WTC11 (cell line): ENCODE measurements at regions not wholly inside any gene's neighbourhood (a gene's known extent, or its start where the extent isn't known, plus 50 kb on each side); places are given as distances from the start of the nearest gene placed in this dataset.

ENCODE experiments used
- ATAC-seq: fragments of 200-7000 bp; cut with Tn5 transposase; 2 replicates; pipeline ENCODE4 v1.10.0; 2021; ENCODE audit warnings: mild to moderate bottlenecking, moderate library complexity
- CTCF ChIA-PET: fragments of 300-600 bp; sonication (Branson Sonifier 250); formaldehyde crosslinking; loops from one replicate; lab custom pipeline; 2021; ENCODE audit warnings: antibody characterized with exemption; lab: Charles Lee
- POLR2A ChIA-PET: fragments of 350-600 bp; sonication (Branson Sonifier 250); formaldehyde crosslinking; loops from one replicate; lab custom pipeline; 2021; ENCODE audit warnings: antibody characterized with exemption; lab: Charles Lee
- DNase-seq: peaks from one replicate; pipeline ENCODE4 v3.0.0; 2021; ENCODE audit warnings: low spot score
- H3K27ac Mint-ChIP-seq: 2 replicates; pipeline ENCODE4 v1.8.0; 2021; ENCODE audit warnings: mixed read lengths
- H3K27me3 Mint-ChIP-seq: 2 replicates; pipeline ENCODE4 v1.8.0; 2021; ENCODE audit warnings: low read depth, mild to moderate bottlenecking, moderate library complexity, mixed read lengths
- H3K36me3 Mint-ChIP-seq: 2 replicates; pipeline ENCODE4 v1.8.0; 2021; ENCODE audit warnings: mixed read lengths
- H3K4me1 Mint-ChIP-seq: 2 replicates; pipeline ENCODE4 v1.8.0; 2022; ENCODE audit warnings: mixed read lengths
- H3K4me3 Mint-ChIP-seq: 2 replicates; pipeline ENCODE4 v1.8.0; 2021; ENCODE audit warnings: mild to moderate bottlenecking, moderate library complexity, mixed read lengths
- H3K9me3 Mint-ChIP-seq: 2 replicates; pipeline ENCODE4 v1.8.0; 2021; ENCODE audit warnings: mixed read lengths
- ATF1 ChIP-seq: sonication (generic); formaldehyde crosslinking; IDR thresholded peaks from 2 replicates; pipeline ENCODE4 v1.8.1; 2023; ENCODE audit warnings: mild to moderate bottlenecking, moderate library complexity, missing genetic modification reagents
- CREB1 ChIP-seq: sonication (generic); formaldehyde crosslinking; IDR thresholded peaks from 2 replicates; pipeline ENCODE4 v1.8.0; 2023; ENCODE audit warnings: mild to moderate bottlenecking, missing genetic modification reagents
- CREM ChIP-seq: sonication (generic); formaldehyde crosslinking; IDR thresholded peaks from 2 replicates; pipeline ENCODE4 v1.8.1; 2022; ENCODE audit warnings: mild to moderate bottlenecking, missing genetic modification reagents, moderate library complexity
- FOXJ3 ChIP-seq: sonication (generic); formaldehyde crosslinking; IDR thresholded peaks from 2 replicates; pipeline ENCODE4 v1.9.0; 2021; ENCODE audit warnings: missing genetic modification reagents, mild to moderate bottlenecking, borderline replicate concordance
- FOXK1 ChIP-seq: sonication (generic); formaldehyde crosslinking; IDR thresholded peaks from 2 replicates; pipeline ENCODE4 v1.8.0; 2022; ENCODE audit warnings: mild to moderate bottlenecking, moderate library complexity, missing genetic modification reagents
- FOXP1 ChIP-seq: sonication (generic); formaldehyde crosslinking; IDR thresholded peaks from 2 replicates; pipeline ENCODE4 v1.8.0; 2022; ENCODE audit warnings: missing genetic modification reagents, mild to moderate bottlenecking, moderate library complexity, borderline replicate concordance
- IRF2 ChIP-seq: sonication (generic); formaldehyde crosslinking; IDR thresholded peaks from 2 replicates; pipeline ENCODE4 v1.8.0; 2022; ENCODE audit warnings: low read depth, missing genetic modification reagents, borderline replicate concordance
- JUN ChIP-seq: sonication (generic); formaldehyde crosslinking; IDR thresholded peaks from 2 replicates; pipeline ENCODE4 v1.8.0; 2023; ENCODE audit warnings: mild to moderate bottlenecking, missing genetic modification reagents
- MYBL2 ChIP-seq: sonication (generic); formaldehyde crosslinking; IDR thresholded peaks from 2 replicates; pipeline ENCODE4 v1.8.1; 2023; ENCODE audit warnings: mild to moderate bottlenecking, moderate library complexity, missing genetic modification reagents
- NFATC4 ChIP-seq: fragments of 250-450 bp; sonication (Bioruptor Pico); IDR thresholded peaks from 2 replicates; pipeline ENCODE4 v1.9.0; 2021; ENCODE audit warnings: mild to moderate bottlenecking
- NR3C1 ChIP-seq: sonication (generic); formaldehyde crosslinking; conservative IDR thresholded peaks from 2 replicates; pipeline ENCODE4 v1.8.1; 2023; ENCODE audit warnings: low read depth, mild to moderate bottlenecking, missing genetic modification reagents
- OVOL2 ChIP-seq: fragments of 250-450 bp; sonication (Bioruptor Pico); IDR thresholded peaks from 2 replicates; pipeline ENCODE4 v1.9.0; 2021; ENCODE audit warnings: mild to moderate bottlenecking, borderline replicate concordance
- PRRX2 ChIP-seq: fragments of 250-450 bp; sonication (Bioruptor Pico); IDR thresholded peaks from 2 replicates; pipeline ENCODE4 v1.8.0; 2021; ENCODE audit warnings: mild to moderate bottlenecking
- SMAD3 ChIP-seq: sonication (generic); formaldehyde crosslinking; IDR thresholded peaks from 2 replicates; pipeline ENCODE4 v1.8.0; 2022; ENCODE audit warnings: missing genetic modification reagents, mild to moderate bottlenecking, borderline replicate concordance
- SMAD4 ChIP-seq: sonication (generic); formaldehyde crosslinking; IDR thresholded peaks from 2 replicates; pipeline ENCODE4 v1.8.0; 2022; ENCODE audit warnings: mild to moderate bottlenecking, missing genetic modification reagents
- TP53 ChIP-seq: sonication (generic); formaldehyde crosslinking; IDR thresholded peaks from 2 replicates; pipeline ENCODE4 v1.8.1; 2023; ENCODE audit warnings: mild to moderate bottlenecking, missing genetic modification reagents
- ZNF423 ChIP-seq: fragments of 250-450 bp; sonication (Bioruptor Pico); IDR thresholded peaks from 2 replicates; pipeline ENCODE4 v2.1.2; 2022; ENCODE audit warnings: mild to moderate bottlenecking, moderate library complexity
- ZNF671 ChIP-seq: fragments of 250-450 bp; sonication (Bioruptor Pico); IDR thresholded peaks from 2 replicates; pipeline ENCODE4 v1.8.0; 2021; ENCODE audit warnings: mild to moderate bottlenecking
- TF ChIP-seq, protein P1 (sequence below): sonication (generic); formaldehyde crosslinking; IDR thresholded peaks from 2 replicates; pipeline ENCODE4 v1.8.1; 2023; ENCODE audit warnings: mild to moderate bottlenecking, missing genetic modification reagents
- TF ChIP-seq, protein P2 (sequence below): sonication (generic); formaldehyde crosslinking; IDR thresholded peaks from 2 replicates; pipeline ENCODE4 v1.8.0; 2023; ENCODE audit warnings: mild to moderate bottlenecking, missing genetic modification reagents
- TF ChIP-seq, protein P3 (sequence below): fragments of 200-600 bp; IDR thresholded peaks from 2 replicates; pipeline ENCODE4 v1.8.0; 2022; ENCODE audit warnings: antibody characterized with exemption
- TF ChIP-seq, protein P4 (sequence below): fragments of 250-450 bp; sonication (Bioruptor Pico); IDR thresholded peaks from 2 replicates; pipeline ENCODE4 v1.9.0; 2021; ENCODE audit warnings: moderate library complexity, mild to moderate bottlenecking, inconsistent platforms, borderline replicate concordance
- TF ChIP-seq, protein P5 (sequence below): sonication (generic); formaldehyde crosslinking; IDR thresholded peaks from 2 replicates; pipeline ENCODE4 v1.8.0; 2023; ENCODE audit warnings: missing genetic modification reagents, mild to moderate bottlenecking, borderline replicate concordance

DNA sequence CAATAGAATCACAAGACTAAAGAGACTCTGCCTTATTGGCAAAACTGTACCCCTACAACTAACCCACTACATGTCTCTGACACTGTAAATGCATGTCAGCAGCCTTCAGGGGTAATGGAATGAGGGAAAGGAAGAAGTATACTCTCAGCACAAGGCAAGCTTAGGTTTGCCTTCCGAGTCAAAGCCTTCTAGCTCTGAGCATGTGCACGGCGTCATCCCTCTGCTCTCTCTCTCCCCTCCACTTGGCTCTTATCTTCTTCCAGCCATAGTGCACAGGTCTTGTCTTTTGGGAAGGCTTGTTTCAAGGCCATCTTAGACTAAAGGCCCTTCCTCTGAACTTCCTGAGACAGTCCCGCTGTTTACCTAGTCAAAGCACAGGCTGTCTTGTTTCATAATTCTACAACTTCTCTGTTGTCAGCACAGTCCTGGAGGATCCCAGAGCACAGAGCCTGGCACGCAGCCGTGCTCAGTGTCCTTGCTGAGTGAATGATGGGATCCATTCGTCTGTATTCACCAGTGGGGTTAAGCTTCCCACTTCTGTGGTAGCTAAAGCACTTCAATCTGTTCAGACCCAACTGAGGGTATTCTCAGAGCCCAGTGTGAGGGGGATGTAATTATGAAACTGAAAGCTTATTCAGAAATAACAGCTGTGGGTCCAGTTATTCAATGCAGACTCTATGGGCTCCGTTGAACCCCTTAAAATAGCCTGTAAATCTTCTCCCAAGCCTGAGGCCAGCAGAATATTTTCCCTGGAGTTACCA lies 166.5 kb upstream of the PLD5 start:
- ChIA-PET CTCF (no interaction called here), POLR2A (no interaction called here)
- no peak for ATAC-seq

DNA sequence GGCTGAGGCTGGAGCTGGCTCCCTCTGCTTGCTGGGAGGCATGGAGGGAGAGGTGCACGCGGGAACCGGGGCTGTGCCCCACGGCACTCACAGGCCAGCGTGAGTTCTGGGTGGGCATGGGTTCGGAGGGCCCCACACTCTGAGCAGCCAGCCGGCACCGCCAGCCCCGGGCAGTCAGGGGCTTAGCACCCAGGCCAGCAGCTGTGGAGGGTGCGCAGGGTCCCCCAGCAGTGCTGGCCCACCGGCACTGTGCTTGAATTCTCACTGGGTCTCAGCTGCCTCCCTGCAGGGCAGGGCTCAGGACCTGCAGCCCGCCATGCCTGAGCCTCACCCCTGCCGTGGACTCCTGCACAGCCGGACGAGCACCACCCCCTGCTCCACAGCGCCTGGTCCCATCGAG lies 164.9 kb upstream of the PLD5 start:
- no peaks in the 10 kb centered on the region for H3K27me3 Mint-ChIP-seq
- CTCF ChIA-PET = interaction anchor here (1.4 kb wide), 1 partner anchor 38 kb away, joined by 3 read pairs; no protein-coding TSS in a partner anchor

More for the DNA sequence above, 166.5 kb upstream of the PLD5 start:
- Mint-ChIP-seq H3K36me3 (peaks cover 9% of the 10 kb centered on the region), H3K27me3 (no peaks in the 10 kb centered on the region), H3K9me3 (peaks cover 7% of the 10 kb centered on the region)
- no peak for TF ChIP-seq MYBL2 (CRISPR knock-in tag)
- TF ChIP-seq CREM (CRISPR knock-in tag) = no peak
- TF ChIP-seq SMAD3 (CRISPR knock-in tag) = no peak
- no peak for TF ChIP-seq FOXJ3 (CRISPR knock-in tag)
- no peak for TF ChIP-seq NR3C1 (CRISPR knock-in tag)
- TF ChIP-seq NFATC4 = no peak
- TF ChIP-seq, protein P1, sequence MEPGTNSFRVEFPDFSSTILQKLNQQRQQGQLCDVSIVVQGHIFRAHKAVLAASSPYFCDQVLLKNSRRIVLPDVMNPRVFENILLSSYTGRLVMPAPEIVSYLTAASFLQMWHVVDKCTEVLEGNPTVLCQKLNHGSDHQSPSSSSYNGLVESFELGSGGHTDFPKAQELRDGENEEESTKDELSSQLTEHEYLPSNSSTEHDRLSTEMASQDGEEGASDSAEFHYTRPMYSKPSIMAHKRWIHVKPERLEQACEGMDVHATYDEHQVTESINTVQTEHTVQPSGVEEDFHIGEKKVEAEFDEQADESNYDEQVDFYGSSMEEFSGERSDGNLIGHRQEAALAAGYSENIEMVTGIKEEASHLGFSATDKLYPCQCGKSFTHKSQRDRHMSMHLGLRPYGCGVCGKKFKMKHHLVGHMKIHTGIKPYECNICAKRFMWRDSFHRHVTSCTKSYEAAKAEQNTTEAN (CRISPR knock-in tag) = no peak
- TF ChIP-seq TP53 (CRISPR knock-in tag) = no peak
- TF ChIP-seq FOXK1 (CRISPR knock-in tag) = no peak
- TF ChIP-seq, protein P2, sequence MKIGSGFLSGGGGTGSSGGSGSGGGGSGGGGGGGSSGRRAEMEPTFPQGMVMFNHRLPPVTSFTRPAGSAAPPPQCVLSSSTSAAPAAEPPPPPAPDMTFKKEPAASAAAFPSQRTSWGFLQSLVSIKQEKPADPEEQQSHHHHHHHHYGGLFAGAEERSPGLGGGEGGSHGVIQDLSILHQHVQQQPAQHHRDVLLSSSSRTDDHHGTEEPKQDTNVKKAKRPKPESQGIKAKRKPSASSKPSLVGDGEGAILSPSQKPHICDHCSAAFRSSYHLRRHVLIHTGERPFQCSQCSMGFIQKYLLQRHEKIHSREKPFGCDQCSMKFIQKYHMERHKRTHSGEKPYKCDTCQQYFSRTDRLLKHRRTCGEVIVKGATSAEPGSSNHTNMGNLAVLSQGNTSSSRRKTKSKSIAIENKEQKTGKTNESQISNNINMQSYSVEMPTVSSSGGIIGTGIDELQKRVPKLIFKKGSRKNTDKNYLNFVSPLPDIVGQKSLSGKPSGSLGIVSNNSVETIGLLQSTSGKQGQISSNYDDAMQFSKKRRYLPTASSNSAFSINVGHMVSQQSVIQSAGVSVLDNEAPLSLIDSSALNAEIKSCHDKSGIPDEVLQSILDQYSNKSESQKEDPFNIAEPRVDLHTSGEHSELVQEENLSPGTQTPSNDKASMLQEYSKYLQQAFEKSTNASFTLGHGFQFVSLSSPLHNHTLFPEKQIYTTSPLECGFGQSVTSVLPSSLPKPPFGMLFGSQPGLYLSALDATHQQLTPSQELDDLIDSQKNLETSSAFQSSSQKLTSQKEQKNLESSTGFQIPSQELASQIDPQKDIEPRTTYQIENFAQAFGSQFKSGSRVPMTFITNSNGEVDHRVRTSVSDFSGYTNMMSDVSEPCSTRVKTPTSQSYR (CRISPR knock-in tag) = no peak
- no peak for TF ChIP-seq OVOL2 (CRISPR knock-in tag)
- no peak for TF ChIP-seq ZNF423 (CRISPR knock-in tag)
- no peak for TF ChIP-seq FOXP1 (CRISPR knock-in tag)
- TF ChIP-seq, protein P3, sequence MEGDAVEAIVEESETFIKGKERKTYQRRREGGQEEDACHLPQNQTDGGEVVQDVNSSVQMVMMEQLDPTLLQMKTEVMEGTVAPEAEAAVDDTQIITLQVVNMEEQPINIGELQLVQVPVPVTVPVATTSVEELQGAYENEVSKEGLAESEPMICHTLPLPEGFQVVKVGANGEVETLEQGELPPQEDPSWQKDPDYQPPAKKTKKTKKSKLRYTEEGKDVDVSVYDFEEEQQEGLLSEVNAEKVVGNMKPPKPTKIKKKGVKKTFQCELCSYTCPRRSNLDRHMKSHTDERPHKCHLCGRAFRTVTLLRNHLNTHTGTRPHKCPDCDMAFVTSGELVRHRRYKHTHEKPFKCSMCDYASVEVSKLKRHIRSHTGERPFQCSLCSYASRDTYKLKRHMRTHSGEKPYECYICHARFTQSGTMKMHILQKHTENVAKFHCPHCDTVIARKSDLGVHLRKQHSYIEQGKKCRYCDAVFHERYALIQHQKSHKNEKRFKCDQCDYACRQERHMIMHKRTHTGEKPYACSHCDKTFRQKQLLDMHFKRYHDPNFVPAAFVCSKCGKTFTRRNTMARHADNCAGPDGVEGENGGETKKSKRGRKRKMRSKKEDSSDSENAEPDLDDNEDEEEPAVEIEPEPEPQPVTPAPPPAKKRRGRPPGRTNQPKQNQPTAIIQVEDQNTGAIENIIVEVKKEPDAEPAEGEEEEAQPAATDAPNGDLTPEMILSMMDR = no peak
- TF ChIP-seq, all 79 proteins: peak for 0
- no peak overlapping the region for H3K4me3 Mint-ChIP-seq
- no peak overlapping the region for H3K27ac Mint-ChIP-seq
- H3K4me1 Mint-ChIP-seq = no peaks in the 10 kb centered on the region
- no peak for DNase-seq

More for the DNA sequence above, 164.9 kb upstream of the PLD5 start:
- no peak for TF ChIP-seq JUN (CRISPR knock-in tag)
- no peak for TF ChIP-seq IRF2 (CRISPR knock-in tag)
- no peak for TF ChIP-seq ATF1 (CRISPR knock-in tag)
- no peak for TF ChIP-seq PRRX2 (CRISPR knock-in tag)
- no peak for TF ChIP-seq ZNF671 (CRISPR knock-in tag)
- TF ChIP-seq, protein P4, sequence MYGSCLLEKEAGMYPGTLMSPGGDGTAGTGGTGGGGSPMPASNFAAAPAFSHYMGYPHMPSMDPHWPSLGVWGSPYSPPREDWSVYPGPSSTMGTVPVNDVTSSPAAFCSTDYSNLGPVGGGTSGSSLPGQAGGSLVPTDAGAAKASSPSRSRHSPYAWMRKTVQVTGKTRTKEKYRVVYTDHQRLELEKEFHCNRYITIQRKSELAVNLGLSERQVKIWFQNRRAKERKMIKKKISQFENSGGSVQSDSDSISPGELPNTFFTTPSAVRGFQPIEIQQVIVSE (CRISPR knock-in tag) = no peak
- TF ChIP-seq, protein P5, sequence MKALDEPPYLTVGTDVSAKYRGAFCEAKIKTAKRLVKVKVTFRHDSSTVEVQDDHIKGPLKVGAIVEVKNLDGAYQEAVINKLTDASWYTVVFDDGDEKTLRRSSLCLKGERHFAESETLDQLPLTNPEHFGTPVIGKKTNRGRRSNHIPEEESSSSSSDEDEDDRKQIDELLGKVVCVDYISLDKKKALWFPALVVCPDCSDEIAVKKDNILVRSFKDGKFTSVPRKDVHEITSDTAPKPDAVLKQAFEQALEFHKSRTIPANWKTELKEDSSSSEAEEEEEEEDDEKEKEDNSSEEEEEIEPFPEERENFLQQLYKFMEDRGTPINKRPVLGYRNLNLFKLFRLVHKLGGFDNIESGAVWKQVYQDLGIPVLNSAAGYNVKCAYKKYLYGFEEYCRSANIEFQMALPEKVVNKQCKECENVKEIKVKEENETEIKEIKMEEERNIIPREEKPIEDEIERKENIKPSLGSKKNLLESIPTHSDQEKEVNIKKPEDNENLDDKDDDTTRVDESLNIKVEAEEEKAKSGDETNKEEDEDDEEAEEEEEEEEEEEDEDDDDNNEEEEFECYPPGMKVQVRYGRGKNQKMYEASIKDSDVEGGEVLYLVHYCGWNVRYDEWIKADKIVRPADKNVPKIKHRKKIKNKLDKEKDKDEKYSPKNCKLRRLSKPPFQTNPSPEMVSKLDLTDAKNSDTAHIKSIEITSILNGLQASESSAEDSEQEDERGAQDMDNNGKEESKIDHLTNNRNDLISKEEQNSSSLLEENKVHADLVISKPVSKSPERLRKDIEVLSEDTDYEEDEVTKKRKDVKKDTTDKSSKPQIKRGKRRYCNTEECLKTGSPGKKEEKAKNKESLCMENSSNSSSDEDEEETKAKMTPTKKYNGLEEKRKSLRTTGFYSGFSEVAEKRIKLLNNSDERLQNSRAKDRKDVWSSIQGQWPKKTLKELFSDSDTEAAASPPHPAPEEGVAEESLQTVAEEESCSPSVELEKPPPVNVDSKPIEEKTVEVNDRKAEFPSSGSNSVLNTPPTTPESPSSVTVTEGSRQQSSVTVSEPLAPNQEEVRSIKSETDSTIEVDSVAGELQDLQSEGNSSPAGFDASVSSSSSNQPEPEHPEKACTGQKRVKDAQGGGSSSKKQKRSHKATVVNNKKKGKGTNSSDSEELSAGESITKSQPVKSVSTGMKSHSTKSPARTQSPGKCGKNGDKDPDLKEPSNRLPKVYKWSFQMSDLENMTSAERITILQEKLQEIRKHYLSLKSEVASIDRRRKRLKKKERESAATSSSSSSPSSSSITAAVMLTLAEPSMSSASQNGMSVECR = no peak
- no peak for TF ChIP-seq CREB1 (CRISPR knock-in tag)
- TF ChIP-seq OVOL2 (CRISPR knock-in tag) = no peak
- no peak for TF ChIP-seq CREM (CRISPR knock-in tag)
- TF ChIP-seq SMAD4 (CRISPR knock-in tag) = no peak
- TF ChIP-seq, all 79 proteins: peak for 0
- POLR2A ChIA-PET = no interaction called here
- Mint-ChIP-seq H3K9me3 (peaks cover 7% of the 10 kb centered on the region), H3K36me3 (peaks cover 9% of the 10 kb centered on the region), H3K4me1 (peaks cover 7% of the 10 kb centered on the region), H3K4me3 (no peak overlapping the region), H3K27ac (no peak overlapping the region)
- DNase-seq (no peak), ATAC-seq (no peak)
